ENCODE measurements at regions not wholly inside any gene's neighbourhood (a gene's known extent, or its start where the extent isn't known, plus 50 kb on each side); places are given as distances from the start of the nearest gene placed in this dataset.
A peak's percentile ranks its signal among the peaks of the same experiment; 100 is the strongest.

DNA sequence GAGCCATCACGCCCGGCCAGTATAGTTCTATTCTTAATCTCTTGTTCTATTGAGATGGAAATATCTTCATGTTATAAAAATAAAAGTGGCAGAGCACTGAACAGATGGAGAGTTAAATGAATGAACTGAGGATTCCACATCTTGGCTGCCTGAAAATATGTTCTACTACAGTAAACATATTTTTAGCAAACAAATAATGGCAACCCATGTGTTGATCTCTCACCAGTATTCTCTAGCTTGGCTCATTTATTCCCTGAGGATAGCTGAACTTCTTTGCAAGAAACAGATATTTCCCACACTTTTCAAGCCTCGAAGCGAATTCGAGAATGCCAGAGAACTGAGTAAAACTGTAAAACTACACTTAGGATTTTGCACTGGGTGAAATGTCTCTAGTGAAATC is 58.9 kb downstream of the DIRAS3 start:
- no peak overlapping the region for H3K4me3 ChIP-seq (ENCODE audit: low read depth, low read length)
- ChIA-PET CTCF (no interaction called here), POLR2A (no interaction called here)
- no peak for DNase-seq (ENCODE audit: low read depth, low spot score)
- TF ChIP-seq, protein P1, sequence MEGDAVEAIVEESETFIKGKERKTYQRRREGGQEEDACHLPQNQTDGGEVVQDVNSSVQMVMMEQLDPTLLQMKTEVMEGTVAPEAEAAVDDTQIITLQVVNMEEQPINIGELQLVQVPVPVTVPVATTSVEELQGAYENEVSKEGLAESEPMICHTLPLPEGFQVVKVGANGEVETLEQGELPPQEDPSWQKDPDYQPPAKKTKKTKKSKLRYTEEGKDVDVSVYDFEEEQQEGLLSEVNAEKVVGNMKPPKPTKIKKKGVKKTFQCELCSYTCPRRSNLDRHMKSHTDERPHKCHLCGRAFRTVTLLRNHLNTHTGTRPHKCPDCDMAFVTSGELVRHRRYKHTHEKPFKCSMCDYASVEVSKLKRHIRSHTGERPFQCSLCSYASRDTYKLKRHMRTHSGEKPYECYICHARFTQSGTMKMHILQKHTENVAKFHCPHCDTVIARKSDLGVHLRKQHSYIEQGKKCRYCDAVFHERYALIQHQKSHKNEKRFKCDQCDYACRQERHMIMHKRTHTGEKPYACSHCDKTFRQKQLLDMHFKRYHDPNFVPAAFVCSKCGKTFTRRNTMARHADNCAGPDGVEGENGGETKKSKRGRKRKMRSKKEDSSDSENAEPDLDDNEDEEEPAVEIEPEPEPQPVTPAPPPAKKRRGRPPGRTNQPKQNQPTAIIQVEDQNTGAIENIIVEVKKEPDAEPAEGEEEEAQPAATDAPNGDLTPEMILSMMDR (IDR thresholded peaks at IDR 0.05; ENCODE audit: insufficient read depth, low read length, missing control alignments): no peak

- DNase-seq (ENCODE audit: low read depth, low spot score): no peak
- H3K4me3 ChIP-seq (ENCODE audit: low read depth, low read length): no peak overlapping the region
- ChIA-PET POLR2A (interaction anchor here (0.7 kb wide), 1 partner anchor 105 kb away, joined by 3 read pairs; no protein-coding TSS in a partner anchor), CTCF (interaction anchor here (1.0 kb wide), 1 partner anchor 10 kb away, joined by 4 read pairs; no protein-coding TSS in a partner anchor)
- TF ChIP-seq, protein P1 (IDR thresholded peaks at IDR 0.05; ENCODE audit: insufficient read depth, low read length, missing control alignments): no peak
These were observed 62.4 kb downstream of the DIRAS3 start for GRCh38 chr1:67988066-67988465.

GRCh38 chr1:67987046-67987799 is 63.2 kb downstream of the DIRAS3 start:
- POLR2A ChIA-PET: no interaction called here
- CTCF ChIA-PET: interaction anchor here (0.7 to 1.0 kb wide), 2 partner anchors 11 to 132 kb away, joined by 3 to 4 read pairs; no protein-coding TSS in a partner anchor
- H3K4me3 ChIP-seq (ENCODE audit: low read depth, low read length): no peak overlapping the region
- DNase-seq (ENCODE audit: low read depth, low spot score): peak; percentile 93
- TF ChIP-seq, protein P1 (IDR thresholded peaks at IDR 0.05; ENCODE audit: insufficient read depth, low read length, missing control alignments): no peak

DNA sequence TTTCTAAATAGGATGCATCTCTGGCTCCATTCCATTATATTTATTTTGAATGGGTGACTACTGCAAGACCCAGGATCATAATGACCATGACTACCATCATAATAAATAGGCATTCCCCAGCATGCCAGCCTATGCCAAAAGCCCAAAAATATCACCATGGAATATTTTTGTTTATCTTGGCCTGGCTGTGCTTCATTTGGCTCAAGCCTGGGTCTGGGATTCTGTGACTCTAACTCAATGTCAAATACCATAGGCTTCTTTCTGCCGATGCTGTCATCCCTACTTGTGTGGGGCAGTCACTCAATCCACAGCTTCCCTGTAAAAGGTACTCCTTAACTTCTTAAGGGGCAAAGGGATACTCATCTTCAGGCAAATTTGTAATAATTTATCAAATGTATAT is 66.6 kb downstream of the DIRAS3 start:
- CTCF ChIA-PET: no interaction called here
- no peak overlapping the region for H3K4me3 ChIP-seq (ENCODE audit: low read depth, low read length)
- DNase-seq (ENCODE audit: low read depth, low spot score): no peak
- POLR2A ChIA-PET: no interaction called here
- TF ChIP-seq, protein P1 (IDR thresholded peaks at IDR 0.05; ENCODE audit: insufficient read depth, low read length, missing control alignments): no peak

DNA sequence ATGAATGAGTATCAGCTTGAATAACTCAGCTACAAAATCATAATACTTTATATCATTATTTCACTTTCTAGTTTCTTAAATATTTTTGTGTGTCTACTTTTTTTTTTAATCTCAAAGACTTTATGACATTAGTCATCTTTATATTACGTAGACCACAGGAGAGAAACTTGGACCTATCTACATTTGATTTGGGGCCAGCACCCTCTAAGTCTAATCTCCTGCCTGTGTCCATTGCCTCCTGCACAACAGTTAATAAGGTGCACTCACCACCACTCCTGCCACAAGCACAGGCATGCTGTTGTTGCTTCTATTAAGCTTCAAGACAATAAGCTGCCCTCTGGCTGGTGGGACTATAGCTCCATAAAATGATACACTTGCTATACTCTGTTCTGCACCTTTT is 70.4 kb downstream of the DIRAS3 start:
- TF ChIP-seq, protein P1 (IDR thresholded peaks at IDR 0.05; ENCODE audit: insufficient read depth, low read length, missing control alignments): no peak
- ChIA-PET POLR2A (no interaction called here), CTCF (interaction anchor here (0.8 kb wide), 1 partner anchor 128 kb away, joined by 3 read pairs; no protein-coding TSS in a partner anchor)
- DNase-seq (ENCODE audit: low read depth, low spot score): no peak
- no peak overlapping the region for H3K4me3 ChIP-seq (ENCODE audit: low read depth, low read length)

DNA sequence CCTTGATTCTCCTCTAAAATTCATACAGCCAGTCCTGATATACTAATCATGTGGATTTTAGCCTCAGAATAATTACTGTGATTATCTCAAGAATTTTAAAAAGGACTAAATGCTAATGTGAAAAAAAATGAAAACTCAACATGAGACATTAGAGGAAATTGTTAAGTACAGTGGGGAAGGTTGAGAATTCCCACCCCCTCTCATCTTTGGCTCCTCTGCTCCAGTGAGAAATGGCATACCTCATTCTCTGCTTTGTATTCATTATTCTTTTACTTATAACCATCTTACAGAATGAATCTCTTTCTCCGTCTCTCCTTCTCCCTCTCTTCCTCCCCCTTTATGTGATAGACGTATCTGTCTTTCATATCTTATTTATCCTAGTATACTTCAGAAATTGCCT is 70.9 kb downstream of the DIRAS3 start:
- ChIA-PET POLR2A (interaction anchor here (0.7 kb wide), 1 partner anchor 295 kb away, joined by 4 read pairs; the partner anchor contains the start of gene GADD45A), CTCF (interaction anchor here (0.8 kb wide), 1 partner anchor 26 kb away, joined by 3 read pairs; no protein-coding TSS in a partner anchor)
- no peak overlapping the region for H3K4me3 ChIP-seq (ENCODE audit: low read depth, low read length)
- no peak for DNase-seq (ENCODE audit: low read depth, low spot score)
- TF ChIP-seq, protein P1 (IDR thresholded peaks at IDR 0.05; ENCODE audit: insufficient read depth, low read length, missing control alignments): no peak

Measured in AG04449 (cell line).